ACC112 (cell line): ENCODE measurements at regions not wholly inside any gene's neighbourhood (a gene's known extent, or its start where the extent isn't known, plus 50 kb on each side); places are given as distances from the start of the nearest gene placed in this dataset.

ENCODE experiments used
- H2AFZ ChIP-seq: fragments of 200-600 bp; sonication (generic); one replicate; pipeline ENCODE4 v1.6.0; 2017; ENCODE audit warnings: antibody characterized with exemption, low read length; ENCODE audit not compliant: unreplicated experiment
- H3K27ac ChIP-seq: fragments of 200-600 bp; sonication (generic); 2 replicates; pipeline ENCODE4 v1.5.1; 2014; ENCODE audit warnings: low read depth, mild to moderate bottlenecking, antibody characterized with exemption, low read length, moderate library complexity
- H3K27me3 ChIP-seq: fragments of 200-600 bp; sonication (generic); 2 replicates; pipeline ENCODE4 v1.6.1; 2014; ENCODE audit warnings: mild to moderate bottlenecking, antibody characterized with exemption, low read length, moderate library complexity, mixed read lengths; ENCODE audit not compliant: insufficient read depth
- H3K36me3 ChIP-seq: fragments of 200-600 bp; sonication (generic); 2 replicates; pipeline ENCODE4 v1.6.1; 2016; ENCODE audit warnings: mild to moderate bottlenecking, antibody characterized with exemption, low read length, moderate library complexity, mixed read lengths; ENCODE audit not compliant: insufficient read depth
- H3K4me1 ChIP-seq: fragments of 200-600 bp; sonication (generic); one replicate; pipeline ENCODE4 v1.6.1; 2016; ENCODE audit warnings: low read length, mixed read lengths; ENCODE audit not compliant: insufficient read depth, unreplicated experiment, control insufficient read depth
- H3K4me3 ChIP-seq: fragments of 200-600 bp; sonication (generic); 2 replicates; pipeline ENCODE4 v1.5.1; 2014; ENCODE audit warnings: mild to moderate bottlenecking, low read depth, low read length
- H3K79me2 ChIP-seq: fragments of 200-600 bp; sonication (generic); one replicate; pipeline ENCODE4 v1.6.0; 2016; ENCODE audit warnings: low read length; ENCODE audit not compliant: control insufficient read depth, unreplicated experiment, insufficient read depth

DNA sequence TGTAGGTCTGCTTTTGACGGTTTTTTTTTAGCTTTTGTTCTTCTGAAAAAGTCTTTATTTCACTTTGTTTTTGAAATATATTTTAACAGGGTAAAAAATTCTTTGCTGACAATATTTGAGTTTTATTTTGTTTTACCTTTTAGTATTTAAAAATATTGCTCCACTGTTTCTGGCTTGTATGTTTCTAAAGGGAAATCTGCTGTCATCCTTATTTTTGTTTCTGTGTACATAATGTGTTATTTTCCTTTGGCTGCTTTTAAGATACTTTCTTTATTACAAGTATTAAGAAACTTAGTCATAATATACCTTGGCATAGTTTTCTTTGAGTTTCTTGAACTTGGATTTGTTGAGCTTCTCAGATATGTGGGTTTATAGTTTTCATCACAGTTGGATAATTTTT is 88.6 kb upstream of the SPACA1 start:
- Histone ChIP-seq H3K27me3 (no peaks in the 10 kb centered on the region), H3K36me3 (no peaks in the 10 kb centered on the region), H3K4me1 (no peaks in the 10 kb centered on the region), H2AFZ (no peak overlapping the region), H3K4me3 (no peak overlapping the region), H3K27ac (no peak overlapping the region), H3K79me2 (no peaks in the 10 kb centered on the region)

DNA sequence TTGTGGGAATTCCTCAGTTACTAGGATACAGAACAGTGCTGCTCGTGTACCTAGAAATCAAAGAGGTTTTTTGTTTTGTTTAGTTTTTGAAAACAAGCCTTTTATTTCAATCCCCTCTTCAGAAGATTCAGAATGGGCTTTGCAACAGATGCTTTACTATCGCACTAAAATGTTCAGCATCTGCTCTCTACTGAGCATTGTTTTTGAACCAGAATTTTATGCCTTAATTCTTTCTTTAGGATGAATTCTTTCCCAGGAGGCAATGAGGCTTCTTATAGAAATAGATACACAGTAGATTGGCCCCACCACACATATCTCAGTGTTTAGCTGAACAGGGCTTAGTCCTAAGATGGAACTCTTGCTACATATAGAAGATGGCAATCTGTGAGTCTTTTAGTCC is 95.9 kb upstream of the SPACA1 start:
- Histone ChIP-seq H3K79me2 (no peaks in the 10 kb centered on the region), H2AFZ (no peak overlapping the region), H3K4me3 (no peak overlapping the region), H3K36me3 (no peaks in the 10 kb centered on the region), H3K27me3 (no peaks in the 10 kb centered on the region), H3K27ac (no peak overlapping the region), H3K4me1 (no peaks in the 10 kb centered on the region)

DNA sequence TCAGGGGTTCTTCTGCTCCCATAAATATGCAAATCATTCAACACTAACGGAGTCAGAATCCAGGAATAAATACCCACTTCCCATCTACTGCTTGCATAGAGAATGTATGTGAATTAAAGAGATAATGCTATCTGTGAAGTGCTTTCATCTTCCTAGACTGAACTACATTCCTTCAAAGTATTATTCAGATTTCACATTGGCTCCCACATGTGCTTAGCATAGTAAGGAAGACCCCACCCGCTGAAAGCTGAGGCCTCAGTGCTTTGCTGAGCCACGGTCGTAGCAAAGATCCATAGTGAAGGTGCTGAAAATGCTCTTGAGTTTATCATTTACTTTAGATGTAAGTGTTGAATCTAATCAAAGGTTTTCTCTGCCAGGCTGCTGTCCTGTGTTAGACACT is 97.0 kb upstream of the SPACA1 start:
- H3K79me2 ChIP-seq: no peaks in the 10 kb centered on the region
- H3K27ac ChIP-seq: no peak overlapping the region
- no peak overlapping the region for H3K4me3 ChIP-seq
- no peaks in the 10 kb centered on the region for H3K36me3 ChIP-seq
- no peaks in the 10 kb centered on the region for H3K4me1 ChIP-seq
- no peak overlapping the region for H2AFZ ChIP-seq
- no peaks in the 10 kb centered on the region for H3K27me3 ChIP-seq

DNA sequence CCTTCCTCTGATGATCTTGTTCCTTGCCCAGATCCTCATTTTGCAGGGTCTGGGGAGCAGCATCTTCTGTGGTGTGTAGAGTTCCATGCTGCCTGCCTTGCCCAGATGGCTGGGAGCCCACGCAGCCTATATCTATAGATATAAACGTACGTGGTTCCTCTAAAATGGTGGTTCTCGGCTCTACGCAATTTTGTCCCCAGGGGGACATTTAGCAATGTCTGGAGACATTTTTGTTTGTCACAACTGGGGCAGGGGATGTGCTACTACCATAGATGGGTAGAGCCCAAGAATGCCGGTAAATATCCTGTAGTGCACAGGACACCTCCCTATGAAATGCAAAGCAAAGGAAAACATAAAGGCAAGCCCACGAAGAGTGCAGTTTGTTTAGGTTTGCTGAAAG is 98.4 kb upstream of the SPACA1 start:
- Histone ChIP-seq H3K4me1 (peaks cover 5% of the 10 kb centered on the region), H3K27ac (no peak overlapping the region), H3K36me3 (no peaks in the 10 kb centered on the region), H2AFZ (no peak overlapping the region), H3K4me3 (no peak overlapping the region), H3K79me2 (no peaks in the 10 kb centered on the region), H3K27me3 (no peaks in the 10 kb centered on the region)

DNA sequence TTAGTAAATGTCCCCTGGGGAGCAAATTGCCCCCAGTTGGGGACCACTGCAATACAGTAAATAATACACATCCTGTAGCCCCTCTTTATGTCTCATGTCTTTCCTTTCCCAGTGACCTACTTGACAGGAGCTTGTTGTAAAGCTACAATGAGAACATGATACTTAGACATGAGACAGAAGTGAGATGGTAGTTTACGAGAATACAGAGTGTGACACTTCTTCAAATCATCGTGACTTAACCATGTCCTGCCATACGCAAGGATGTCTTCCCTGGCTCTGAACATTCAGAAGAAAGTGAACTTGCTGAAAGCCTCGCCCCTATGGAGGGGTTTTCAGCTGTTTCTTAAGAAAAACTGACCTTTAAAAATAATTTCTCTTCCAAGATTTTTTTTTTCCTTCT is 101.0 kb upstream of the SPACA1 start:
- H3K4me1 ChIP-seq: peaks cover 10% of the 10 kb centered on the region
- H3K27ac ChIP-seq: no peak overlapping the region
- no peak overlapping the region for H3K4me3 ChIP-seq
- no peak overlapping the region for H2AFZ ChIP-seq
- H3K79me2 ChIP-seq: no peaks in the 10 kb centered on the region
- no peaks in the 10 kb centered on the region for H3K36me3 ChIP-seq
- H3K27me3 ChIP-seq: no peaks in the 10 kb centered on the region

DNA sequence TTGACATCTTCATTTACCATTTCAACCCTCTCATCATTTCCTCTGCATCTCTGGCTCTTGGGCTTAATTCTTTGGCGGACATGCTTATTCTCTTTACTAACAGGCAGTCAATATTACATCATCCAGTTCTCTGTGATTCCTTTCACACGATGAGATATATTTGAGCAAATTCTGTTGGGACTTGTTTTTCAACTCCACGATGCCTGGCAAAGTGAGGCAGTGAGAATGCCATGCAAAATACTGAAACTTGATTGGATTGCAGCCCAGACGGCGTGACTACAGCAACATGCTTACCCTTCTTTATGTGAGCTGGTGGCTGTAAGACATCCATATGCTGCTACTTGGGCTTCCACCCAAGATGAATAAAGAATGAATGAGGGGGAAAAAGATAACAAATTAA is 101.7 kb upstream of the SPACA1 start:
- H3K27ac ChIP-seq: no peak overlapping the region
- no peaks in the 10 kb centered on the region for H3K36me3 ChIP-seq
- no peak overlapping the region for H3K4me3 ChIP-seq
- no peaks in the 10 kb centered on the region for H3K27me3 ChIP-seq
- H3K4me1 ChIP-seq: peaks cover 14% of the 10 kb centered on the region
- no peak overlapping the region for H2AFZ ChIP-seq
- no peaks in the 10 kb centered on the region for H3K79me2 ChIP-seq

DNA sequence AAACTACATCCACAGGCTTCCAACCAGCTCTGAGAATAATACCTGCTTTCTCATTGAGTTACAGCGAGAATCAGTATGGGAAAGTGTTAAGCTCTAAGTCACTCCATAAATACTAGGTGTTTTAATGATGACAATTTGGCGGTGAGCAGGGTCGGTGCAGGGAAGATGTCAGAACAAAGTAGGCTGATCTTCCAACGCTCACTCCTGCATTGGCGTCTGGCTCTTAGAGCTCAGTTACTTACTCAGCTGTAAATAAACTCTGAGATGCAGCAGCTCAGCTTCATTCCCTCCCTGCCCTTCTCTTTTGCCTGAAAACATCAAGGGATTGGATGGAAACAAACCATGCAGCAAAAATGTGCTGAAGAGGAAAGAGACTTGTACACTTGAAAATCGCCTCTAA is 102.5 kb upstream of the SPACA1 start:
- H3K36me3 ChIP-seq: no peaks in the 10 kb centered on the region
- no peaks in the 10 kb centered on the region for H3K27me3 ChIP-seq
- peaks cover 14% of the 10 kb centered on the region for H3K4me1 ChIP-seq
- no peaks in the 10 kb centered on the region for H3K79me2 ChIP-seq
- no peak overlapping the region for H3K27ac ChIP-seq
- no peak overlapping the region for H2AFZ ChIP-seq
- no peak overlapping the region for H3K4me3 ChIP-seq

DNA sequence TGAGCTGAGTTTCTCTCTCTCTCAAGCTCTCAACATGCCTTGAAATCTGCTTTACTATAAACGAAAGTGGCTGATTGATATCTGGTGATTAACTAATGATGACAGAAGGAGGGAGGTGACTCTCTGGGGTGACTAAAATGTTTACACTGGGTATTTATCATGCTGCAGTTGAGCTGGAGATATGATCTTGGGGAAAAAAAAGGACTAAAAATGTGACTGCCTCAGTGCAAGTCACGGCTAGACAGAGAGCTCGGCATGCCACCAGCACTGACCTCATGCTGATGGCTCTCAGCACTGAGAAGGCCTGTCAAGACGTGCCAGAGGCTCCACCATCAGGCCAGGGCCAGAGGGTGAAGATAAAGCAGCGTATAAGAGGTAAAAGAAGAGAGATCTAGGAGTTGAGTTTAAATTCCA is 103.1 kb upstream of the SPACA1 start:
- Histone ChIP-seq H2AFZ (no peak overlapping the region), H3K27me3 (no peaks in the 10 kb centered on the region), H3K4me3 (peak overlapping the region; percentile 39; the same call in 1 of the 2 replicates), H3K79me2 (no peaks in the 10 kb centered on the region), H3K4me1 (peaks cover 14% of the 10 kb centered on the region), H3K36me3 (no peaks in the 10 kb centered on the region), H3K27ac (no peak overlapping the region)

DNA sequence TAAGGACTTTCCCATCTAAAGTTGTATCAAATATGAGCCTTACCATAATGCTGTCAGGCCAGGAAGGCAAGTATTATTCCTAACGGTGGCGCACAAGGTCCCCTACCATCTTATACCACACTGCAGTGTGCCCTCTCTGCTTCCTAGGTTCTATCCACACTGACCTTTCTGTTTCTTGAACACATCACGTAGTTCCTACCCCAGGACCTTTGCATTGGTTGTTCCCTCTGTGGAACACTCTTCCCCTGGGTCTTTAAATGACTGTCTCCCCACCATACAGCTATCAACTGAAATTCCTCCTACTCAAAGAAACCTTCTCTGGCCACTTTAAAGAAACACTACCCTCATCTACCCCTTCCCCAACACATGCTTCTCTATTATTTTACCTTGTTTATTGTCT is 104.5 kb upstream of the SPACA1 start:
- peaks cover 14% of the 10 kb centered on the region for H3K4me1 ChIP-seq
- no peak overlapping the region for H3K4me3 ChIP-seq
- no peak overlapping the region for H3K27ac ChIP-seq
- H3K79me2 ChIP-seq: no peaks in the 10 kb centered on the region
- H2AFZ ChIP-seq: no peak overlapping the region
- no peaks in the 10 kb centered on the region for H3K27me3 ChIP-seq
- H3K36me3 ChIP-seq: no peaks in the 10 kb centered on the region

DNA sequence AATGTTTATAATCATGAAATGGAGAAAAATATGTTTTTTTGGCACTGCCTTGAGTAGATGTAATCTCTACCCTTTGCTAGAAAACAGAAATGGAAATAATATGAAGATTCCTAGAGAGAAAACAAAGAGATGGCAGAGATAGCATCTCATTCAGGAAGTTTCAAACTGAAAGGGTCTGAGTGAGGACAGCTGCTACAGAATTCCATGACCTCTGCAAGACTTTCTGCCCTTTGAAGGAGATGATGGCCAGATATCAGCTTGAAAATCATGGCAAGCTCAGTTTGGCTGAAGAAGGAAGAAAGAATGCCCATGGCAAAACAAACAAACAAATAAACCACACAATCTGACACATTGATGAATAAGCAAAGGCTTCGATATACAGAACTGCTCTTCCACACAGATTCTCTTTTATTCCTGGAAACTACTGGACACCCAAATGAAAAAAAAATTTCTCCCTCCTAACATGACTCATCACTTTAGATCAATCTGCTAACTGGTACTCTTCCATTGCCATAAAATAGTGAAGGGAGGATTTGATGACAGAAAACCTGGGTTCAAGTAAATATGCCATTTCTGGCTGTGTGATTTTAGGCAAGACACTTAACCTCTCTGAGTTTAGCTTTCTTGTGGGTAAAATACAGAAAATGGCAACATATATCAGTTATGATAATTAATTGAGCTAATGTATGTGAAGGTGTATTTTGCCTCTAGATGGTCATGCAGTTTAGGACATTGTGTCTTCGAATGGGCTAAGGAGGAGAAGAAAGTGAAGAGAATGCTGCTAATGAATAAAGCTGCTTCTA is 105.9 kb upstream of the SPACA1 start:
- Histone ChIP-seq H3K36me3 (no peaks in the 10 kb centered on the region), H3K27me3 (no peaks in the 10 kb centered on the region), H3K27ac (no peak overlapping the region), H3K4me3 (no peak overlapping the region), H3K79me2 (no peaks in the 10 kb centered on the region), H3K4me1 (peaks cover 14% of the 10 kb centered on the region), H2AFZ (no peak overlapping the region)

DNA sequence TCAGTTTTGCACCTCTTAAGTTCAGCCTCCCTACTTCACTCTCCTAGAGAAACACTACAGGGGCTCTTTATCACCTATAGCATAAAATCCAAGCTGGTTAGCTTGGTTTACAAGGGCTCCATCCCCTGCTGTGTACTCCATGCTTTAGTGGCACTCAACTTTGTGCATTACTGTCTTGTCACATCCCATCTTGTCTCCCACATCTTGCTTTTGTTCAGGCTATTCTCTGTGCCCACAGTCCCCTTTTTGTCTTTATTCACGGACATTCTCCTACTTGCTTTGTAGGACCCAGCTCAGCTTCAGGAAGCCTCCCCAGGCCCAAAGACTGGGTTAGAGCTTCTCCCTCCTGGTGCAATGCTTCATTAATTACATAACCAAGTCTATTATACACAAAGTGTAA is 107.9 kb upstream of the SPACA1 start:
- no peaks in the 10 kb centered on the region for H3K27me3 ChIP-seq
- no peak overlapping the region for H2AFZ ChIP-seq
- H3K4me1 ChIP-seq: peaks cover 10% of the 10 kb centered on the region
- H3K27ac ChIP-seq: no peak overlapping the region
- H3K4me3 ChIP-seq: no peak overlapping the region
- H3K36me3 ChIP-seq: no peaks in the 10 kb centered on the region
- H3K79me2 ChIP-seq: no peaks in the 10 kb centered on the region
